Nephron (organoid): ENCODE measurements at regions not wholly inside any gene's neighbourhood (a gene's known extent, or its start where the extent isn't known, plus 50 kb on each side); places are given as distances from the start of the nearest gene placed in this dataset.
"Not testable (repeated sequence)": the region's sequence is repeated elsewhere in the genome, so short reads cannot be mapped to it uniquely, and the experiment has no call there.

Source experiments
- H3K27ac Mint-ChIP-seq, 3 experiments: 2 replicates each; pipeline ENCODE4 v1.8.0; 2020; ENCODE audit warnings: mixed read lengths in 3 of 3, mild to moderate bottlenecking in 2 of 3, moderate library complexity in 1 of 3
- H3K27me3 Mint-ChIP-seq: 2 replicates; pipeline ENCODE4 v1.8.0; 2021; ENCODE audit warnings: low read depth, mild to moderate bottlenecking, moderate library complexity, mixed read lengths
- H3K36me3 Mint-ChIP-seq: 2 replicates; pipeline ENCODE4 v1.8.0; 2020; ENCODE audit warnings: low read depth, mixed read lengths
- H3K4me1 Mint-ChIP-seq: 2 replicates; pipeline ENCODE4 v1.8.0; 2020; ENCODE audit warnings: mixed read lengths
- H3K4me3 Mint-ChIP-seq, 3 experiments: 2 replicates each; pipeline ENCODE4 v1.8.0; 2020; ENCODE audit warnings: mild to moderate bottlenecking in 3 of 3, mixed read lengths in 3 of 3, moderate library complexity in 2 of 3
- H3K9me3 Mint-ChIP-seq: 2 replicates; pipeline ENCODE4 v1.8.0; 2020; ENCODE audit warnings: mixed read lengths
- CTCF ChIP-seq, 3 experiments: fragments of 200-600 bp; sonication (generic); IDR thresholded peaks; one replicate each; pipeline ENCODE4 v1.5.0; 2021; ENCODE audit warnings: antibody characterized with exemption in 3 of 3; ENCODE audit not compliant: unreplicated experiment in 3 of 3

DNA sequence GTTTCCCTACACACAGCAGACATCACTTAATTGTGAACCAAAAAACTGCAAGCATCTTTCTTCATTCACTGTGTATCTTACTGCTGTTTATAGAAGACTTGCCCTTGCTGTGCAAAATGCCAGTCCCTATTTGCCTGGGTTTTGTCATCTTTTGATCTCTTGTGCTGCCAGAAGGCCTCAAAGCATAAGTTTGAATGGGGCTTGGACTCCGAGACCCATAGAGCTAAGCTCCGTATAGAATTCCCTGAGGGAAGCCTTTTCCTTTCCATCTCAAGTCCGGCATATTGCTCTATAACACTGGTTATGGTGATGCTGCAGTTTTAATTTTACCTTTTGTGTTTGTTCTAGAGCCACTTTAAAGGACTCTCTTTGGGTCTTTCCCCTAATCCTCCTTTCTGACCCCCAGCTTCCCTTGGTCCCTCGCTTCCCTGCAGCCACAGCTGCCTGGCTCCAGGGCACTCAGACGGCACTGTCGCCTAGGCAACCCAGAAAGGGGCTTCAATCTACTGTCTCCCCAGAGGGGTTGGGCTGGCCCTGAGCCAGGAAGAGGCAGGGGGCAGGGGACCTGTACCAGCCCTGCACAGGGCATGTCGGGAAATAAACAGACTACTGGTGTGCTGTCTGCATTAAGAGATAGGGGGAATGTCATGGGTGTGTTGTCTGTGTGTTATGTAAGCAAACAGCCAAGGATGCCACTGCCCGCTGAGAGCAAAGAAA is 73.4 kb upstream of the MELK start:
- Mint-ChIP-seq H3K36me3 (no peaks in the 10 kb centered on the region), H3K27ac (peak overlapping the region; percentile 41 to 74 (median 44)), H3K4me3 (no peak overlapping the region), H3K9me3 (no peaks in the 10 kb centered on the region), H3K27me3 (no peaks in the 10 kb centered on the region), H3K4me1 (peaks cover 12% of the 10 kb centered on the region)
- no peak for TF ChIP-seq CTCF (IDR thresholded peaks at IDR 0.05; ENCODE audit: unreplicated experiment in 3 of 3)

DNA sequence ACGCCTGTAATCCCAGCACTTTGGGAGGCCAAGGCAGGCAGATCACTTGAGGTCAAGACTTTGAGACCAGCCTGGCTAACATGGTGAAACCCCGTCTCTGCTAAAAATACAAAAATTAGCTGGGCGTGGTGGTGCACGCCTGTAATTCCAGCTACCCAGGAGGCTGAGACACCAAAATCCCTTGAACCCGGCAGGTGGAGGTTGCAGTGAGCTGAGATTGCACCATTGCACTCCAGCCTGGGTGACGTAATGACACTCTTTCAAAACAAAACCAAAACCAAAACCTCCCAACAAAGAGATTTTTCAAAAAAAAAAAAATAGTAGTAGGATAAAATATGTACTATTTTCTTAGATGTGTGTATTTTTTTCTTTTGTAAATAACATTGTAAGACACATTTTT is 79.1 kb upstream of the MELK start:
- H3K36me3 Mint-ChIP-seq, H3K9me3 Mint-ChIP-seq, H3K27ac Mint-ChIP-seq, H3K4me3 Mint-ChIP-seq, H3K27me3 Mint-ChIP-seq: not testable (repeated sequence)
- H3K4me1 Mint-ChIP-seq: peaks cover 10% of the 10 kb centered on the region

- Mint-ChIP-seq H3K36me3 (no peaks in the 10 kb centered on the region), H3K27me3 (no peaks in the 10 kb centered on the region), H3K9me3 (no peaks in the 10 kb centered on the region), H3K4me1 (peaks cover 15% of the 10 kb centered on the region), H3K4me3 (no peak overlapping the region), H3K27ac (no peak overlapping the region)
- no peak for TF ChIP-seq CTCF (IDR thresholded peaks at IDR 0.05; ENCODE audit: unreplicated experiment in 3 of 3)
Observed at GRCh38 chr9:36492865-36493264, 79.8 kb upstream of the MELK start.

DNA sequence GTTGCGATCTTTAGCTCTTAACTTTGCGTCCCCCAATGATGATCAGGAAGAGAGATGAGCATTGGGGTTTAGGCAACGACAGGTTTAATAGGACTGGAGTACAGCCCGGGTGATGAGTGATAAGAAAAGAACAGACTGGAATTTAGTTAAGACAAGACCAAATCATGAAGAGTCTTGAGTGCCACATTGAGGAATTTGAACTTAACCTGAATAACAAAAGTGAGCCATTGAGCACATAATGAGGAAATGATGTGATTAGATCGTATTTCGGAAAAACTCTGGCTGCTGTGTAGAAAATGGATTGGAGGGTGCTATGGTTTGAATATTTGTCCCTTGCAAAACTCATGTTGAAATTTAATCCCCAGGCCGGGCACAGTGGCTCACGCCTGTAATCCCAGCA is 83.2 kb upstream of the MELK start:
- no peak for TF ChIP-seq CTCF (IDR thresholded peaks at IDR 0.05; ENCODE audit: unreplicated experiment in 3 of 3)
- Mint-ChIP-seq H3K27me3 (no peaks in the 10 kb centered on the region), H3K4me3 (peak overlapping the region in 2 of 3 experiments; percentile 18 to 26), H3K27ac (peak overlapping the region; percentile 96 to 98 (median 97)), H3K36me3 (no peaks in the 10 kb centered on the region), H3K9me3 (no peaks in the 10 kb centered on the region), H3K4me1 (peaks cover 29% of the 10 kb centered on the region)

GRCh38 chr9:36488389-36488756 is 84.3 kb upstream of the MELK start:
- no peak for TF ChIP-seq CTCF (IDR thresholded peaks at IDR 0.05; ENCODE audit: unreplicated experiment in 3 of 3)
- H3K4me1 Mint-ChIP-seq: peaks cover 33% of the 10 kb centered on the region
- H3K36me3 Mint-ChIP-seq: no peaks in the 10 kb centered on the region
- no peaks in the 10 kb centered on the region for H3K9me3 Mint-ChIP-seq
- H3K27ac Mint-ChIP-seq: peak overlapping the region; percentile 96 to 98 (median 97)
- no peaks in the 10 kb centered on the region for H3K27me3 Mint-ChIP-seq
- H3K4me3 Mint-ChIP-seq: peak overlapping the region; percentile 85 to 90 (median 89)

GRCh38 chr9:36487482-36488388 is 85.0 kb upstream of the MELK start:
- Mint-ChIP-seq H3K27me3 (no peaks in the 10 kb centered on the region), H3K4me3 (peak overlapping the region; percentile 85 to 90 (median 89)), H3K27ac (peak overlapping the region; percentile 96 to 98 (median 97)), H3K36me3 (no peaks in the 10 kb centered on the region), H3K9me3 (no peaks in the 10 kb centered on the region), H3K4me1 (peaks cover 33% of the 10 kb centered on the region)
- TF ChIP-seq CTCF (IDR thresholded peaks at IDR 0.05; ENCODE audit: unreplicated experiment in 3 of 3): no peak
